GM12864 (cell line): ENCODE measurements at regions not wholly inside any gene's neighbourhood (a gene's known extent, or its start where the extent isn't known, plus 50 kb on each side); places are given as distances from the start of the nearest gene placed in this dataset.

Experiments
- DNase-seq: peaks from one replicate; pipeline ENCODE4 v3.0.0-alpha.2; 2011; ENCODE audit warnings: low read depth
- H3K4me3 ChIP-seq: 2 replicates; pipeline ENCODE4 v1.5.1; 2011; ENCODE audit warnings: mild to moderate bottlenecking, low read depth, low read length, control low read depth
- TF ChIP-seq, protein P1 (sequence below): IDR thresholded peaks from 2 replicates; pipeline ENCODE4 v1.5.1; 2011; ENCODE audit warnings: low read depth, mild to moderate bottlenecking, moderate library complexity, low read length, control low read depth, inconsistent platforms; ENCODE audit errors: missing control alignments

DNA sequence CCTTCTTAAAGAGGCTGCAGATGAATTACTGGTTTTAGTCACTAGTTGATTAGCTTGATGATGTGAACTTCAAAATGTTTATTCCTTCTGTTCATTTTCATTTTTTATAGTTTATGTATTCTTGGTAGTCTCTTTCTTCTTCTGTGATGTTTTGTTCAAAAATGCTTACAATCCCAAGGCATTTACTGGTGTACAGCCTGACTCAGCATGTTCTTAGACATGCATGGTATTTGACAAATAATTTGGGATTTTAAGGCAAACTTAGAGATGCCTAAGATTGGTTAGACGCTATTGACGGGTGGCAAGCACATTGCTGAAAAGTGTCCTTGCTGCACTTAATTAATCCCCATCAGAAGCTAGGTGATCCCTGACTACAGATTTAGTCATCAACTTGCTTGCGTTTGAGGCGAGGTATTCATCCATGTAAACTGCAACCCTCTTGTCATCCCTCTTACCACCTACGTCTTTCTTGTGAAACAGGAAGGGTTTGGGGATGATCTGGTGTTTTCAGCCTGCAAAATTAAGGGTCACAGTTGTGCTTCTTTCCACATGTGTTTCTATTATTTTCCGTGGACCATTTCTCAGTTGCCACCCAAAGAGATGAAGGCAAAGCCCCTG is 331.8 kb downstream of the DKK2 start:
- no peak for DNase-seq
- TF ChIP-seq, protein P1, sequence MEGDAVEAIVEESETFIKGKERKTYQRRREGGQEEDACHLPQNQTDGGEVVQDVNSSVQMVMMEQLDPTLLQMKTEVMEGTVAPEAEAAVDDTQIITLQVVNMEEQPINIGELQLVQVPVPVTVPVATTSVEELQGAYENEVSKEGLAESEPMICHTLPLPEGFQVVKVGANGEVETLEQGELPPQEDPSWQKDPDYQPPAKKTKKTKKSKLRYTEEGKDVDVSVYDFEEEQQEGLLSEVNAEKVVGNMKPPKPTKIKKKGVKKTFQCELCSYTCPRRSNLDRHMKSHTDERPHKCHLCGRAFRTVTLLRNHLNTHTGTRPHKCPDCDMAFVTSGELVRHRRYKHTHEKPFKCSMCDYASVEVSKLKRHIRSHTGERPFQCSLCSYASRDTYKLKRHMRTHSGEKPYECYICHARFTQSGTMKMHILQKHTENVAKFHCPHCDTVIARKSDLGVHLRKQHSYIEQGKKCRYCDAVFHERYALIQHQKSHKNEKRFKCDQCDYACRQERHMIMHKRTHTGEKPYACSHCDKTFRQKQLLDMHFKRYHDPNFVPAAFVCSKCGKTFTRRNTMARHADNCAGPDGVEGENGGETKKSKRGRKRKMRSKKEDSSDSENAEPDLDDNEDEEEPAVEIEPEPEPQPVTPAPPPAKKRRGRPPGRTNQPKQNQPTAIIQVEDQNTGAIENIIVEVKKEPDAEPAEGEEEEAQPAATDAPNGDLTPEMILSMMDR: no peak
- H3K4me3 ChIP-seq: no peak overlapping the region

DNA sequence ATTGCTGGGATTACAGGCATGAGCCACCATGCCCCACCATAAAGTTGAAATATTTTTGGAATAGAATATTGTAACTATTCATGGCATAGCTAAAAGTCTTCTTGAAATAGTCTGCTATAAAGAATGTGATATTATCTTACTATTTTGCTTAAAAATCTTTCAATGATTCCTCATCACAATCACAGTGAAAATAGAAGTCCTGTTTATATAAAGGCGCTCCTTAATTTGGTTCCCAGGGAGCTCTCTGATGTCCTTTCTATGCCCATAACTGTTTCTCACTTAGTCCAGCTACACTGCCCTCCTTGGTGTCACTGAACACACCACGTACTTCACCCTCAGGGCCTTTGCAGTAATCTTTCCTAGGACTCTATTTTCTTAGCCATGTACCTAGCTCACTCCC is 331.7 kb upstream of the GIMD1 start:
- TF ChIP-seq, protein P1: no peak
- DNase-seq: no peak
- H3K4me3 ChIP-seq: no peak overlapping the region

DNA sequence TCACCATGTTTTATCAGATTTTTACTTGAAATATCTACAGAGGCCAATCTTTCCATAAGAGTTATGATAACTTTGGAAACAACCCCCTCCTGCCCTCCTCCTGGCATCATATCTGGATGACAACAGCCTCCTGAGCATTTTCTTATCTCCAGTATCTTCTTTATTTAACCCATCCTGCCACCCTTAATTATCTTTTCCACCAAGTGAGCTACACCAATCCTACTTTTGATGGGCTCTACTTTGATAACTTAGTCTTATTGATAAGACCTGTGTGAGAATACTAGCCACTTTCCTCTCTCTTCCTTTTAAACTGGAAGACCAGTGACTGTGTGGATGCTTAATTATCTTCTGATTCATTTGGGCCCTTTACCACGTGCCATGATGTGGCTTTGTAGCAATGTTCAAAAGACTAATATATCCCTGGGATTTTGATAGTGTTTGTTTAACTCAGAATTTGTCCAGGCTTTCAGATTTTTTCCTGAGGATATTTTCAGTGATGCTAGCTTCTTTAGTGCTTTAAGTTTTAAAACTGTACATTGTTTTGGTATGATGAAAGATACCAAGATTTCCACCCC is 330.1 kb upstream of the GIMD1 start:
- H3K4me3 ChIP-seq: no peak overlapping the region
- no peak for DNase-seq
- TF ChIP-seq, protein P1: no peak

- H3K4me3 ChIP-seq: no peak overlapping the region
- TF ChIP-seq, protein P1: no peak
- no peak for DNase-seq
Observed at GRCh38 chr4:106695501-106696262, 327.1 kb upstream of the GIMD1 start.

- no peak for DNase-seq
- no peak overlapping the region for H3K4me3 ChIP-seq
Observed at GRCh38 chr4:106694232-106694631, 325.7 kb upstream of the GIMD1 start.

DNA sequence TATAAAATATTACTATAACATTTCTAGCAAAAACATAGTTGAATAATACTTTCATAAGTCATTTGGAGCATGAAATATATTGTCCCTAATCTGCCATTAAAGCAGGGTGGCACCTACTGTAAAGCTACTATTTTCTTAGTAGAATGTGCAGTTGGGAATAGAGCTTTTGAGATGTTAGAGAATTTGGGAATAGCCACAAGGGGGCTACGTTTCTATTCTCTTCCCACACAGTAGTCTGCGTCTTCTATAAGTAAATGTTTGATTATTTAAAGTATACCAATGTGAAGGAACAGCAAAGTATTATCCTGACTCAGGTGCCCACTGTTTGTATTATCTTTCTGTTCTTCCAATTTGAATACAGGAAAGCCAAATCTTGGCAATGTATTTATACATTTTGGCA is 323.2 kb upstream of the GIMD1 start:
- H3K4me3 ChIP-seq: no peak overlapping the region
- no peak for DNase-seq
- TF ChIP-seq, protein P1: no peak

More at GRCh38 chr4:106694232-106694631, 325.7 kb upstream of the GIMD1 start:
- TF ChIP-seq, protein P1: no peak
